GM12873 (cell line): ENCODE measurements at regions not wholly inside any gene's neighbourhood (a gene's known extent, or its start where the extent isn't known, plus 50 kb on each side); places are given as distances from the start of the nearest gene placed in this dataset.

Experiments
- CTCF ChIP-seq: IDR thresholded peaks from 2 replicates; pipeline ENCODE4 v1.5.1; 2012; ENCODE audit warnings: low read depth, mild to moderate bottlenecking, moderate library complexity, low read length, control low read depth; ENCODE audit not compliant: insufficient read depth; ENCODE audit errors: missing control alignments

- no peak for TF ChIP-seq CTCF
Observed at GRCh38 chr21:38679534-38679933, 126.2 kb upstream of the ETS2 start.

GRCh38 chr21:38680401-38680800 is 125.3 kb upstream of the ETS2 start:
- TF ChIP-seq CTCF, result no peak

- no peak for TF ChIP-seq CTCF
Observed at GRCh38 chr21:38683222-38683621, 122.5 kb upstream of the ETS2 start.

GRCh38 chr21:38688068-38688467 is 117.7 kb upstream of the ETS2 start:
- no peak for TF ChIP-seq CTCF

- no peak for TF ChIP-seq CTCF
Observed at GRCh38 chr21:38691631-38692030, 114.1 kb upstream of the ETS2 start.

- TF ChIP-seq CTCF, result peak; percentile 17
Observed at GRCh38 chr21:38696579-38696978, 109.2 kb upstream of the ETS2 start.

- TF ChIP-seq CTCF, result peak; percentile 30
Observed at GRCh38 chr21:38699048-38699447, 106.7 kb upstream of the ETS2 start.

- no peak for TF ChIP-seq CTCF
Observed at GRCh38 chr21:38702196-38702595, 103.5 kb upstream of the ETS2 start.
